Spleen (tissue), 7 donors: ENCODE measurements at regions not wholly inside any gene's neighbourhood (a gene's known extent, or its start where the extent isn't known, plus 50 kb on each side); places are given as distances from the start of the nearest gene placed in this dataset.

ENCODE experiments used
- POLR2A ChIP-seq, 3 donors: fragments of 450-650 bp; IDR thresholded peaks; one replicate each; pipeline ENCODE4 v1.5.1; 2017; ENCODE audit warnings: antibody characterized with exemption in 3 of 3, mild to moderate bottlenecking in 1 of 3
- POLR2AphosphoS5 ChIP-seq, 3 donors: sonication (generic); formaldehyde crosslinking; IDR thresholded peaks; one replicate each; pipeline ENCODE4 v1.5.1; 2017; ENCODE audit warnings: antibody characterized with exemption in 3 of 3
- TF ChIP-seq, protein P1 (sequence below), 11 experiments: fragments of 200-600 bp in 7 of 11; fragments of 450-650 bp in 4 of 11; sonication (generic) in 4 of 11; IDR thresholded peaks in 8 of 11; conservative IDR thresholded peaks in 3 of 11; 1 replicate in 7 of 11; 2 replicates in 4 of 11; pipeline versions ENCODE4 v1.4.0 to v1.8.0; 2016 to 2021; ENCODE audit warnings: antibody characterized with exemption in 11 of 11, inconsistent platforms in 4 of 11, mild to moderate bottlenecking in 1 of 11
- donor health status: DM: no; HTN: no; CAD: no; lungs with moderate emphysema.
- donor health status: DM: no; HTN: no; CAD: no.
- donor health status: DM: no; HTN: no; CAD: no.

DNA sequence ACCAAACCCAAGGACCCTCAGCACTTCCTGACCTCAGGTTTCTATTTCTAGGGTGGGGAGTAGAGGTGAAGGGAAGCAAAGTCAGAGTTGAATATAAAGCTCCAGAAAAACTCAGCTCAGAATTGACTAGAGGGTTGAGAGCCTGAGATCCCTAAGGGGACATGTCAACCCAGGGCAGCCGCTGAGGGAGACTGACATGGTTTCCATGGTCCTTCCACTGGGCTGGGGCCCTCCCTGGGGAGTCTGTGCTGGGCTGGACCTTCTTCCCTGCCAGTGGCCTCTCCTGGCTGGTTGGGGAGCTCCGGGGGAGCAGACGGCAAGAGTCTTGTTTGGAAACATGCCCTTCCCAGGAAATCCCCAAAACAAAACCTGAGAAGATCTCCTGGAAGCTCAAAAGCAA lies 121.3 kb downstream of the METRNL start:
- TF ChIP-seq, protein P1, sequence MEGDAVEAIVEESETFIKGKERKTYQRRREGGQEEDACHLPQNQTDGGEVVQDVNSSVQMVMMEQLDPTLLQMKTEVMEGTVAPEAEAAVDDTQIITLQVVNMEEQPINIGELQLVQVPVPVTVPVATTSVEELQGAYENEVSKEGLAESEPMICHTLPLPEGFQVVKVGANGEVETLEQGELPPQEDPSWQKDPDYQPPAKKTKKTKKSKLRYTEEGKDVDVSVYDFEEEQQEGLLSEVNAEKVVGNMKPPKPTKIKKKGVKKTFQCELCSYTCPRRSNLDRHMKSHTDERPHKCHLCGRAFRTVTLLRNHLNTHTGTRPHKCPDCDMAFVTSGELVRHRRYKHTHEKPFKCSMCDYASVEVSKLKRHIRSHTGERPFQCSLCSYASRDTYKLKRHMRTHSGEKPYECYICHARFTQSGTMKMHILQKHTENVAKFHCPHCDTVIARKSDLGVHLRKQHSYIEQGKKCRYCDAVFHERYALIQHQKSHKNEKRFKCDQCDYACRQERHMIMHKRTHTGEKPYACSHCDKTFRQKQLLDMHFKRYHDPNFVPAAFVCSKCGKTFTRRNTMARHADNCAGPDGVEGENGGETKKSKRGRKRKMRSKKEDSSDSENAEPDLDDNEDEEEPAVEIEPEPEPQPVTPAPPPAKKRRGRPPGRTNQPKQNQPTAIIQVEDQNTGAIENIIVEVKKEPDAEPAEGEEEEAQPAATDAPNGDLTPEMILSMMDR (IDR thresholded peaks at IDR 0.05 in 8 of 11, conservative IDR thresholded peaks at IDR 0.05 in 3 of 11): no peak
- no peak for TF ChIP-seq POLR2AphosphoS5 (IDR thresholded peaks at IDR 0.05)
- no peak for TF ChIP-seq POLR2A (IDR thresholded peaks at IDR 0.05)
